Fibroblast of lung (primary cell): ENCODE measurements at regions not wholly inside any gene's neighbourhood (a gene's known extent, or its start where the extent isn't known, plus 50 kb on each side); places are given as distances from the start of the nearest gene placed in this dataset.

Experiments used
- EZH2 ChIP-seq: IDR thresholded peaks from 2 replicates; pipeline ENCODE4 v1.5.1; 2012; ENCODE audit warnings: low read length, control low read depth, mild to moderate bottlenecking; ENCODE audit errors: missing control alignments
- TF ChIP-seq, protein P1 (sequence below), 2 donors: IDR thresholded peaks in 1 of 2; conservative IDR thresholded peaks in 1 of 2; 1 replicate in 1 of 2; 2 replicates in 1 of 2; pipeline ENCODE4 v1.5.1; 2011 to 2012; ENCODE audit warnings: low read length in 2 of 2, control low read depth in 1 of 2, inconsistent platforms in 1 of 2, low read depth in 1 of 2, mild to moderate bottlenecking in 1 of 2

DNA sequence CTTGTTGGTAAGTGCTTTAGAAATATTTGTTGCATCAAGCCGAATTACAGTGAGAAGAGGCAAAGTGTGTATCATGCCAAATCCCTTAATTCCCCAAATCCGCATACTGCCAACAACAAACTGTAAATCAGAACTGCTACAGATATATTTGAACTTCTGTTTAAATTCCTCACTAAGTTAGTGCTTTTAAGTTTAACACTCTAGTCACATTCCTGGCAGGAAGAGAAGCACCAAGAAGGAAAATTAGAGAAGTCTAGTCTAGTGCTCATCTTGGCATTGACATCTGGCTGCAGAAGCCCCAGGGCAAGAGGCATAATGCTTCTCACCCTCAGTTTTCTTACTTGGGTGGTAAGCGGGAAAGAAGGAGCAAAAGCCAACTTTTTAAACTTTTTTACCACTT, 343.5 kb downstream of the GPR37 start:
- TF ChIP-seq, protein P1, sequence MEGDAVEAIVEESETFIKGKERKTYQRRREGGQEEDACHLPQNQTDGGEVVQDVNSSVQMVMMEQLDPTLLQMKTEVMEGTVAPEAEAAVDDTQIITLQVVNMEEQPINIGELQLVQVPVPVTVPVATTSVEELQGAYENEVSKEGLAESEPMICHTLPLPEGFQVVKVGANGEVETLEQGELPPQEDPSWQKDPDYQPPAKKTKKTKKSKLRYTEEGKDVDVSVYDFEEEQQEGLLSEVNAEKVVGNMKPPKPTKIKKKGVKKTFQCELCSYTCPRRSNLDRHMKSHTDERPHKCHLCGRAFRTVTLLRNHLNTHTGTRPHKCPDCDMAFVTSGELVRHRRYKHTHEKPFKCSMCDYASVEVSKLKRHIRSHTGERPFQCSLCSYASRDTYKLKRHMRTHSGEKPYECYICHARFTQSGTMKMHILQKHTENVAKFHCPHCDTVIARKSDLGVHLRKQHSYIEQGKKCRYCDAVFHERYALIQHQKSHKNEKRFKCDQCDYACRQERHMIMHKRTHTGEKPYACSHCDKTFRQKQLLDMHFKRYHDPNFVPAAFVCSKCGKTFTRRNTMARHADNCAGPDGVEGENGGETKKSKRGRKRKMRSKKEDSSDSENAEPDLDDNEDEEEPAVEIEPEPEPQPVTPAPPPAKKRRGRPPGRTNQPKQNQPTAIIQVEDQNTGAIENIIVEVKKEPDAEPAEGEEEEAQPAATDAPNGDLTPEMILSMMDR (conservative IDR thresholded peaks at IDR 0.05 in 1 of 2, IDR thresholded peaks at IDR 0.05 in 1 of 2; ENCODE audit: low read depth in 1 of 2, low read length in 2 of 2), result no peak
- no peak for TF ChIP-seq EZH2
